HepG2 (cell line): ENCODE measurements at regions not wholly inside any gene's neighbourhood (a gene's known extent, or its start where the extent isn't known, plus 50 kb on each side); places are given as distances from the start of the nearest gene placed in this dataset.

Source experiments
- EZH2 ChIP-seq: conservative IDR thresholded peaks from 2 replicates; pipeline ENCODE4 v1.6.1; 2012; ENCODE audit warnings: mild to moderate bottlenecking, low read depth, low read length, moderate library complexity
- FOXJ3 ChIP-seq: sonication (generic); formaldehyde crosslinking; IDR thresholded peaks from 2 replicates; pipeline ENCODE4 v1.4.0; 2020; ENCODE audit warnings: missing genetic modification reagents, mild to moderate bottlenecking, borderline replicate concordance
- JUN ChIP-seq: sonication (generic); formaldehyde crosslinking; IDR thresholded peaks from 2 replicates; pipeline ENCODE4 v1.4.0; 2020; ENCODE audit warnings: mild to moderate bottlenecking, missing genetic modification reagents
- KAT7 ChIP-seq: IDR thresholded peaks from 2 replicates; pipeline ENCODE4 v1.6.1; 2018; ENCODE audit warnings: borderline replicate concordance, missing compliant biosample characterization
- MTF1 ChIP-seq: sonication (generic); formaldehyde crosslinking; IDR thresholded peaks from 2 replicates; pipeline ENCODE4 v1.5.0; 2020; ENCODE audit warnings: missing genetic modification reagents
- ZNF674 ChIP-seq: sonication (generic); formaldehyde crosslinking; IDR thresholded peaks from 2 replicates; pipeline ENCODE4 v1.5.0; 2020; ENCODE audit warnings: low read depth, mild to moderate bottlenecking, missing genetic modification reagents
- TF ChIP-seq, protein P1 (sequence below): sonication (generic); formaldehyde crosslinking; IDR thresholded peaks from 2 replicates; pipeline ENCODE4 v1.5.0; 2020; ENCODE audit warnings: missing genetic modification reagents
- TF ChIP-seq, protein P2 (sequence below): sonication (generic); formaldehyde crosslinking; IDR thresholded peaks from 2 replicates; pipeline ENCODE4 v1.5.0; 2020; ENCODE audit warnings: mild to moderate bottlenecking, missing genetic modification reagents, moderate library complexity

DNA sequence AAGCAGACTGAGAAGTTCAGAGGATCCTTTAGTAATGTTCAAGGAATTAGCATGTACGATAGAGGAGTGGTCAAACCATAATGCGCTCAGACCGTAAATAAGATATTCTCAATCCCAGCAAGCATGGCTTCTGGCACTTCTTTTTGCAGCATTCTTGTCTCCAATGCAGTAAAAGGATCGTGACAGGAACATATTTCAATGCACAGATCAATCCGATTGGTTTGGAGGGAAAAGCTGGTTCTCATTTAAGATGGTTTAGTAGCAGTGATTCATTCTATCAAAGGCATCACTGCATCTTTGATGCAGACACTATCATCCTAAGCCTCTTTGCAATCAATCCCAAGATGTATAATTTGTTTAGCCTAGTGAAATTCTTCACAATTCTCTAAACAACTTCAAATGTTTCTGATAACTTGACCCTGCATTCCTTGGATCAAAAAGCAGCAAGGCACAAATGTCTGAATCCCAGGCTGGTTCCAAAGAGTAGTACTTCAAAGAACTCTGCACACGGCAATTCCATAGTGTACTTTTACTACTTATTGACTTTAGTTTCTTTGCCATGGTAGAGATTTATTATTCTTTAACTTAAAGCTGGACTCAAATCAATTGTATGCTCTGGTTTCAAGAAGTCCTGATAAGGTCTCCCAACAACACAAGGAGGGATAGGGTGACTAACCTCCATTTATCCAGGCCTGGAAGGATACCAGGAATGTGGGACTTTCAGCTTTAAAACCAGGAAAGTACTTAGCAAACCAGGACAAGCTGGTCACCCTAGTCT, 96.8 kb upstream of the MDM1 start:
- TF ChIP-seq JUN (CRISPR knock-in tag) (no peak), ZNF674 (CRISPR knock-in tag) (no peak), EZH2 (no peak), KAT7 (no peak), MTF1 (CRISPR knock-in tag) (no peak), FOXJ3 (CRISPR knock-in tag) (no peak)
- TF ChIP-seq, protein P1, sequence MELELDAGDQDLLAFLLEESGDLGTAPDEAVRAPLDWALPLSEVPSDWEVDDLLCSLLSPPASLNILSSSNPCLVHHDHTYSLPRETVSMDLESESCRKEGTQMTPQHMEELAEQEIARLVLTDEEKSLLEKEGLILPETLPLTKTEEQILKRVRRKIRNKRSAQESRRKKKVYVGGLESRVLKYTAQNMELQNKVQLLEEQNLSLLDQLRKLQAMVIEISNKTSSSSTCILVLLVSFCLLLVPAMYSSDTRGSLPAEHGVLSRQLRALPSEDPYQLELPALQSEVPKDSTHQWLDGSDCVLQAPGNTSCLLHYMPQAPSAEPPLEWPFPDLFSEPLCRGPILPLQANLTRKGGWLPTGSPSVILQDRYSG = no peak
- TF ChIP-seq, protein P2, sequence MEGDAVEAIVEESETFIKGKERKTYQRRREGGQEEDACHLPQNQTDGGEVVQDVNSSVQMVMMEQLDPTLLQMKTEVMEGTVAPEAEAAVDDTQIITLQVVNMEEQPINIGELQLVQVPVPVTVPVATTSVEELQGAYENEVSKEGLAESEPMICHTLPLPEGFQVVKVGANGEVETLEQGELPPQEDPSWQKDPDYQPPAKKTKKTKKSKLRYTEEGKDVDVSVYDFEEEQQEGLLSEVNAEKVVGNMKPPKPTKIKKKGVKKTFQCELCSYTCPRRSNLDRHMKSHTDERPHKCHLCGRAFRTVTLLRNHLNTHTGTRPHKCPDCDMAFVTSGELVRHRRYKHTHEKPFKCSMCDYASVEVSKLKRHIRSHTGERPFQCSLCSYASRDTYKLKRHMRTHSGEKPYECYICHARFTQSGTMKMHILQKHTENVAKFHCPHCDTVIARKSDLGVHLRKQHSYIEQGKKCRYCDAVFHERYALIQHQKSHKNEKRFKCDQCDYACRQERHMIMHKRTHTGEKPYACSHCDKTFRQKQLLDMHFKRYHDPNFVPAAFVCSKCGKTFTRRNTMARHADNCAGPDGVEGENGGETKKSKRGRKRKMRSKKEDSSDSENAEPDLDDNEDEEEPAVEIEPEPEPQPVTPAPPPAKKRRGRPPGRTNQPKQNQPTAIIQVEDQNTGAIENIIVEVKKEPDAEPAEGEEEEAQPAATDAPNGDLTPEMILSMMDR (CRISPR knock-in tag) = no peak
